ENCODE measurements at regions not wholly inside any gene's neighbourhood (a gene's known extent, or its start where the extent isn't known, plus 50 kb on each side); places are given as distances from the start of the nearest gene placed in this dataset.

DNA sequence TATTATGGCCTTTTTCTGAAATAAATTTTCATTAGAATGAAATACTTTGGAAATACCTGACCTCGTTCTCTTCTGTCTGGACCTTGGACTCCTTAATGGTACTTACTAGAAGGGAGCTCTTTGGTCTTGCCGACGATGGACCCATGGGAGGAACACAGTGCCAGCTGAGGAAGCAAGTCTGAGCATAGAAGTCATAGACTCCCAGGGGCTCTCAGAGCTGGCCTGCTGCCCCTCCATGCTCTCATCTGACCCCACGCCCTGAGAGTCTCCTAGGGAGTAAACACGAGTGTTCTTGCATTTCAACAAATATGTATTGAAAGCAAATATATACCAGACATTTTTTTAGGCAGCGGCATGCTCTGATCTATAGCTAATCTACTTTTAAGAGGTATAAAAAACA is 87.8 kb downstream of the PLEKHG1 start:
- POLR2A ChIA-PET, result no interaction called here
- FAIRE-seq, result no peak

DNA sequence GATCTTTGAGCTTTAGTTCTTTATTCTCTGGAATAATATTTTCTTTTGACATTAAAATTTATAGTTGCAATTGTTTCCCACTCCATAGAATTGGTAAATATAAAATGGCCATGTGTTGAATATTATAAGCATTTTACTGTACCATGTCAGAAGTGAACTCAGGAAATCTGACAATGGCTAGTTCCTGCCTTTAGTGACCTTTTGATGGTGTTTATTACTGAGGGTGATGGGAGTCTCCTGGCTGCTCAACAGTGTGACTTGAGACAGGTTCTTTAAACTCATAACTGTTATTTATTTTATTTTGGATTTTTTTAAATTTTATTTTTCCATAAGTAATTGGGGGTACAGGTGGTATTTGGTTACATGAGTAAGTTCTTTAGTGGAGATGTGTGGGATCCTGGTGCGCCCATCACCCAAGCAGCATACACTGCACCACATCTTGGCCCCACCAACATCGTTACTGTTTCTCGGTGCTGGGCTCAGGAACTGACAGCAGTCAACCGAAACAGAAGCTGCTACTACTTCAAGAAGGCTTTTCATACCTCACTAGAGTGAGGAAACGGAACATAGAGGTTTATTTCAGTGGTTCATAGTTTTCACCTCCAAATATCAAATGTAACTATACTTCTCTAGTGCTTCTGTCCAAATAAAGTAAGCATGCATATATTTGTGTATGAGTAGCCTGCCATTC is 90.4 kb downstream of the PLEKHG1 start:
- intact Hi-C loops (cut with micrococcal nuclease), result no loop called here
- peak; percentile 66 for FAIRE-seq
- CTCF ChIA-PET, result interaction anchor here (0.8 to 1.8 kb wide), 3 partner anchors 10 to 609 kb away, joined by 3 to 5 read pairs (median 4); no protein-coding TSS in a partner anchor

More for the DNA sequence above, 87.8 kb downstream of the PLEKHG1 start:
- Histone ChIP-seq H3K79me2 (ENCODE audit: control insufficient read depth, insufficient read depth, low read length) (no peaks in the 10 kb centered on the region), H4K20me1 (replicated peaks; ENCODE audit: control insufficient read depth, extremely low read depth, insufficient read depth, low read length) (no peaks in the 10 kb centered on the region), H3K27ac (ENCODE audit: insufficient read depth, low read depth, low read length) (no peak overlapping the region), H3K27me3 (ENCODE audit: control insufficient read depth in 2 of 2, insufficient read depth in 2 of 2, low read length in 2 of 2) (no peaks in the 10 kb centered on the region), H3K9me3 (replicated peaks; ENCODE audit: control insufficient read depth, insufficient read depth, low read length) (no peaks in the 10 kb centered on the region), H3K36me3 (ENCODE audit: control insufficient read depth in 2 of 2, extremely low read depth in 1 of 2, insufficient read depth in 2 of 2, low read length in 2 of 2) (no peaks in the 10 kb centered on the region), H3K4me1 (ENCODE audit: control insufficient read depth, extremely low read depth, insufficient read depth, low read length) (peaks cover 57% of the 10 kb centered on the region), H3K4me3 (replicated peaks in 1 of 3; ENCODE audit: insufficient read depth in 1 of 3, low read depth in 1 of 3, low read length in 3 of 3) (no peak overlapping the region), H3K9me1 (replicated peaks; ENCODE audit: control insufficient read depth, extremely low read depth, insufficient read depth, low read length) (no peaks in the 10 kb centered on the region), H2AFZ (ENCODE audit: low read depth, low read length) (peak overlapping the region; percentile 15), H3K4me2 (ENCODE audit: insufficient read depth, low read length) (no peak overlapping the region), H3K9ac (replicated peaks; ENCODE audit: extremely low read depth, insufficient read depth, low read length) (no peak overlapping the region)
- dilution Hi-C loops (cut with MboI; ENCODE audit: extremely low pct_ligation_motif_present, low sequenced_read_pairs), result no loop called here
- BruUV-seq (replicated peaks), result no TSS peak
- TF ChIP-seq FOS (IDR thresholded peaks at IDR 0.05; ENCODE audit: borderline replicate concordance, insufficient read depth, low read length) (no peak), EZH2 (IDR thresholded peaks at IDR 0.05; ENCODE audit: borderline replicate concordance, low read depth, low read length, severe bottlenecking) (no peak), MYC (IDR thresholded peaks at IDR 0.05; ENCODE audit: low read depth, low read length) (no peak)
- TF ChIP-seq, protein P1, sequence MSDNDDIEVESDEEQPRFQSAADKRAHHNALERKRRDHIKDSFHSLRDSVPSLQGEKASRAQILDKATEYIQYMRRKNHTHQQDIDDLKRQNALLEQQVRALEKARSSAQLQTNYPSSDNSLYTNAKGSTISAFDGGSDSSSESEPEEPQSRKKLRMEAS (IDR thresholded peaks at IDR 0.05; ENCODE audit: insufficient read depth, insufficient read length), result no peak
- intact Hi-C loops (cut with micrococcal nuclease), result no loop called here
- CTCF ChIA-PET, result interaction anchor here (0.8 to 4.4 kb wide), 9 partner anchors 8 to 269 kb away, joined by 3 to 24 read pairs (median 4); partner anchors contain the start of gene PLEKHG1
- DNase-seq (ENCODE audit: low read depth, low spot score), result peak; percentile 66

More for the DNA sequence above, 90.4 kb downstream of the PLEKHG1 start:
- H3K36me3 ChIP-seq (ENCODE audit: control insufficient read depth in 2 of 2, extremely low read depth in 1 of 2, insufficient read depth in 2 of 2, low read length in 2 of 2), result no peaks in the 10 kb centered on the region
- no peak overlapping the region for H3K4me3 ChIP-seq (replicated peaks in 1 of 3; ENCODE audit: insufficient read depth in 1 of 3, low read depth in 1 of 3, low read length in 3 of 3)
- no peak overlapping the region for H2AFZ ChIP-seq (ENCODE audit: low read depth, low read length)
- DNase-seq (ENCODE audit: low read depth, low spot score), result peak; percentile 83
- peaks cover 32% of the 10 kb centered on the region for H3K4me1 ChIP-seq (ENCODE audit: control insufficient read depth, extremely low read depth, insufficient read depth, low read length)
- no peak for TF ChIP-seq EZH2 (IDR thresholded peaks at IDR 0.05; ENCODE audit: borderline replicate concordance, low read depth, low read length, severe bottlenecking)
- TF ChIP-seq POLR2A (IDR thresholded peaks at IDR 0.05; ENCODE audit: low read depth, low read length), result no peak
- TF ChIP-seq, protein P1 (IDR thresholded peaks at IDR 0.05; ENCODE audit: insufficient read depth, insufficient read length), result no peak
- TF ChIP-seq POLR2AphosphoS5 (IDR thresholded peaks at IDR 0.05; ENCODE audit: insufficient read depth, low read depth, low read length), result no peak
- TF ChIP-seq, protein P2, sequence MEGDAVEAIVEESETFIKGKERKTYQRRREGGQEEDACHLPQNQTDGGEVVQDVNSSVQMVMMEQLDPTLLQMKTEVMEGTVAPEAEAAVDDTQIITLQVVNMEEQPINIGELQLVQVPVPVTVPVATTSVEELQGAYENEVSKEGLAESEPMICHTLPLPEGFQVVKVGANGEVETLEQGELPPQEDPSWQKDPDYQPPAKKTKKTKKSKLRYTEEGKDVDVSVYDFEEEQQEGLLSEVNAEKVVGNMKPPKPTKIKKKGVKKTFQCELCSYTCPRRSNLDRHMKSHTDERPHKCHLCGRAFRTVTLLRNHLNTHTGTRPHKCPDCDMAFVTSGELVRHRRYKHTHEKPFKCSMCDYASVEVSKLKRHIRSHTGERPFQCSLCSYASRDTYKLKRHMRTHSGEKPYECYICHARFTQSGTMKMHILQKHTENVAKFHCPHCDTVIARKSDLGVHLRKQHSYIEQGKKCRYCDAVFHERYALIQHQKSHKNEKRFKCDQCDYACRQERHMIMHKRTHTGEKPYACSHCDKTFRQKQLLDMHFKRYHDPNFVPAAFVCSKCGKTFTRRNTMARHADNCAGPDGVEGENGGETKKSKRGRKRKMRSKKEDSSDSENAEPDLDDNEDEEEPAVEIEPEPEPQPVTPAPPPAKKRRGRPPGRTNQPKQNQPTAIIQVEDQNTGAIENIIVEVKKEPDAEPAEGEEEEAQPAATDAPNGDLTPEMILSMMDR (IDR thresholded peaks at IDR 0.05; ENCODE audit: extremely low read depth in 1 of 2, insufficient read depth in 1 of 2, low read depth in 1 of 2, low read length in 2 of 2), result no peak
- no peak for TF ChIP-seq GATA2 (IDR thresholded peaks at IDR 0.05; ENCODE audit: insufficient read depth, insufficient read length, low read depth, low read length)
- no peak for TF ChIP-seq MYC (IDR thresholded peaks at IDR 0.05; ENCODE audit: low read depth, low read length)
- no peak for TF ChIP-seq JUN (IDR thresholded peaks at IDR 0.05; ENCODE audit: borderline replicate concordance, insufficient read depth, insufficient read length, low read depth)
- TF ChIP-seq FOS (IDR thresholded peaks at IDR 0.05; ENCODE audit: borderline replicate concordance, insufficient read depth, low read length), result no peak
- no peak overlapping the region for H3K9ac ChIP-seq (replicated peaks; ENCODE audit: extremely low read depth, insufficient read depth, low read length)
- POLR2A ChIA-PET, result no interaction called here
- no TSS peak for BruUV-seq (replicated peaks)
- no peaks in the 10 kb centered on the region for H4K20me1 ChIP-seq (replicated peaks; ENCODE audit: control insufficient read depth, extremely low read depth, insufficient read depth, low read length)
- H3K79me2 ChIP-seq (ENCODE audit: control insufficient read depth, insufficient read depth, low read length), result no peaks in the 10 kb centered on the region
- dilution Hi-C loops (cut with MboI; ENCODE audit: extremely low pct_ligation_motif_present, low sequenced_read_pairs), result no loop called here
- no peaks in the 10 kb centered on the region for H3K9me3 ChIP-seq (replicated peaks; ENCODE audit: control insufficient read depth, insufficient read depth, low read length)
- H3K9me1 ChIP-seq (replicated peaks; ENCODE audit: control insufficient read depth, extremely low read depth, insufficient read depth, low read length), result no peaks in the 10 kb centered on the region
- H3K27me3 ChIP-seq (ENCODE audit: control insufficient read depth in 2 of 2, insufficient read depth in 2 of 2, low read length in 2 of 2), result no peaks in the 10 kb centered on the region
- H3K27ac ChIP-seq (ENCODE audit: insufficient read depth, low read depth, low read length), result no peak overlapping the region
- peak overlapping the region; percentile 29 for H3K4me2 ChIP-seq (ENCODE audit: insufficient read depth, low read length)

All from endothelial cell of umbilical vein (primary cell).